AG08395 (cell line): ENCODE measurements at regions not wholly inside any gene's neighbourhood (a gene's known extent, or its start where the extent isn't known, plus 50 kb on each side); places are given as distances from the start of the nearest gene placed in this dataset.
"Not testable (repeated sequence)": the region's sequence is repeated elsewhere in the genome, so short reads cannot be mapped to it uniquely, and the experiment has no call there.

Experiments
- DNase-seq: peaks from one replicate; pipeline ENCODE4 v3.0.0; 2012; ENCODE audit warnings: mixed read lengths, low spot score

GRCh38 chr3:27661797-27662196 lies 60.3 kb downstream of the EOMES start:
- no peak for DNase-seq

- DNase-seq, result peak; percentile 56
Observed at GRCh38 chr3:27659279-27660021, 62.7 kb downstream of the EOMES start.

GRCh38 chr3:27658741-27659140 lies 63.4 kb downstream of the EOMES start:
- DNase-seq, result no peak

GRCh38 chr3:27657871-27658270 lies 64.3 kb downstream of the EOMES start:
- DNase-seq, result no peak

- DNase-seq, result no peak
Observed at GRCh38 chr3:27657404-27657803, 64.7 kb downstream of the EOMES start.

GRCh38 chr3:27656790-27657189 lies 65.3 kb downstream of the EOMES start:
- no peak for DNase-seq

GRCh38 chr3:27655547-27655946 lies 66.6 kb downstream of the EOMES start:
- no peak for DNase-seq

GRCh38 chr3:27653803-27654558 lies 68.1 kb downstream of the EOMES start:
- no peak for DNase-seq

GRCh38 chr3:27649277-27649676 lies 72.8 kb downstream of the EOMES start:
- DNase-seq, result no peak

GRCh38 chr3:27646896-27647295 lies 75.2 kb downstream of the EOMES start:
- no peak for DNase-seq

GRCh38 chr3:27644941-27645340 lies 77.2 kb downstream of the EOMES start:
- peak; percentile 20 for DNase-seq

- peak; percentile 41 for DNase-seq
Observed at GRCh38 chr3:27643355-27643754, 78.8 kb downstream of the EOMES start.

- no peak for DNase-seq
Observed at GRCh38 chr3:27642796-27643195, 79.3 kb downstream of the EOMES start.

- no peak for DNase-seq
Observed at GRCh38 chr3:27641888-27642601, 80.1 kb downstream of the EOMES start.

GRCh38 chr3:27641271-27641800 lies 80.8 kb downstream of the EOMES start:
- DNase-seq, result no peak

GRCh38 chr3:27639271-27639670 lies 82.9 kb downstream of the EOMES start:
- DNase-seq, result no peak

- DNase-seq, result no peak
Observed at GRCh38 chr3:27638594-27638993, 83.5 kb downstream of the EOMES start.

GRCh38 chr3:27637346-27637995 lies 84.7 kb downstream of the EOMES start:
- DNase-seq, result no peak

- not testable (repeated sequence) for DNase-seq
Observed at GRCh38 chr3:27635006-27635405, 87.1 kb downstream of the EOMES start.

GRCh38 chr3:27633224-27633545 lies 88.9 kb downstream of the EOMES start:
- peak; percentile 48 for DNase-seq

- peak; percentile 39 for DNase-seq
Observed at GRCh38 chr3:27632431-27633223, 89.5 kb downstream of the EOMES start.
